H1 (cell line): ENCODE measurements at regions not wholly inside any gene's neighbourhood (a gene's known extent, or its start where the extent isn't known, plus 50 kb on each side); places are given as distances from the start of the nearest gene placed in this dataset.

Experiments
- ASH2L ChIP-seq: fragments of 200-600, 300-600 bp; sonication (generic); IDR thresholded peaks from one replicate; pipeline ENCODE4 v1.7.1; 2017; ENCODE audit warnings: low read length
- CEBPB ChIP-seq: IDR thresholded peaks from 2 replicates; pipeline ENCODE4 v1.6.1; 2012; ENCODE audit warnings: low read depth, low read length
- JUND ChIP-seq: IDR thresholded peaks from 2 replicates; pipeline ENCODE4 v1.6.1; 2011; ENCODE audit warnings: mild to moderate bottlenecking, improper control_type of control experiment, low read length
- KDM5A ChIP-seq: fragments of 200-600 bp; IDR thresholded peaks from 2 replicates; pipeline ENCODE4 v1.7.1; 2012; ENCODE audit warnings: mild to moderate bottlenecking, low read length, inconsistent platforms, mixed read lengths
- RBBP5 ChIP-seq: IDR thresholded peaks from 2 replicates; pipeline ENCODE4 v1.7.1; 2012; ENCODE audit warnings: low read depth, mild to moderate bottlenecking, inconsistent platforms, low read length, moderate library complexity, borderline replicate concordance
- SP2 ChIP-seq: IDR thresholded peaks from 2 replicates; pipeline ENCODE4 v1.6.1; 2012; ENCODE audit warnings: mild to moderate bottlenecking, low read length, inconsistent platforms
- TAF1 ChIP-seq: IDR thresholded peaks from 2 replicates; pipeline ENCODE4 v1.6.1; 2011; ENCODE audit warnings: mild to moderate bottlenecking, low read depth, low read length
- TEAD4 ChIP-seq: IDR thresholded peaks from 2 replicates; pipeline ENCODE4 v1.6.1; 2012; ENCODE audit warnings: low read depth, low read length, inconsistent platforms, mixed read lengths
- TF ChIP-seq, protein P1 (sequence below): fragments of 300-600 bp; sonication (generic); IDR thresholded peaks from 2 replicates; pipeline ENCODE4 v1.7.1; 2012; ENCODE audit warnings: low read length, moderate library complexity, mild to moderate bottlenecking, inconsistent platforms; ENCODE audit not compliant: insufficient replicate concordance
- TF ChIP-seq, protein P2 (sequence below): IDR thresholded peaks from 2 replicates; pipeline ENCODE4 v1.6.1; 2012; ENCODE audit warnings: inconsistent platforms

DNA sequence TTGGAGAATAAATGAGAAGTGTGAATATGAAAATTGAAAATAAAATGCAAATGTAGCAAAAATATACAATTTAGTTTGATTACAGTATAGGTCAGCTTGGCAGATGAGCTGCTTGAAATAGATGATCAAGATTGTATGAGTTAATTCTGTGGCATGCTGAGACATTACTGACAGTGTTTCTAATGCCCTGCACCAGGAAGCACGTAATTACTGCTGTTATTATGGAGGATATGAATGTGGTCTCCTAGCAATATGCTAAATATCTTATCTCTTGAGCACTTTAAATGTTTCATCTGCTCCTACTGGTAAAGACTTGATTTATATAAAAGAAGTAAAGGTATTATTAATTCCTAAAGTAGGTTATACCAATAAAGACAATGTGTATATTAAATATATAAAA lies 1015.5 kb downstream of the PLOD2 start (continued):
- TF ChIP-seq, protein P1, sequence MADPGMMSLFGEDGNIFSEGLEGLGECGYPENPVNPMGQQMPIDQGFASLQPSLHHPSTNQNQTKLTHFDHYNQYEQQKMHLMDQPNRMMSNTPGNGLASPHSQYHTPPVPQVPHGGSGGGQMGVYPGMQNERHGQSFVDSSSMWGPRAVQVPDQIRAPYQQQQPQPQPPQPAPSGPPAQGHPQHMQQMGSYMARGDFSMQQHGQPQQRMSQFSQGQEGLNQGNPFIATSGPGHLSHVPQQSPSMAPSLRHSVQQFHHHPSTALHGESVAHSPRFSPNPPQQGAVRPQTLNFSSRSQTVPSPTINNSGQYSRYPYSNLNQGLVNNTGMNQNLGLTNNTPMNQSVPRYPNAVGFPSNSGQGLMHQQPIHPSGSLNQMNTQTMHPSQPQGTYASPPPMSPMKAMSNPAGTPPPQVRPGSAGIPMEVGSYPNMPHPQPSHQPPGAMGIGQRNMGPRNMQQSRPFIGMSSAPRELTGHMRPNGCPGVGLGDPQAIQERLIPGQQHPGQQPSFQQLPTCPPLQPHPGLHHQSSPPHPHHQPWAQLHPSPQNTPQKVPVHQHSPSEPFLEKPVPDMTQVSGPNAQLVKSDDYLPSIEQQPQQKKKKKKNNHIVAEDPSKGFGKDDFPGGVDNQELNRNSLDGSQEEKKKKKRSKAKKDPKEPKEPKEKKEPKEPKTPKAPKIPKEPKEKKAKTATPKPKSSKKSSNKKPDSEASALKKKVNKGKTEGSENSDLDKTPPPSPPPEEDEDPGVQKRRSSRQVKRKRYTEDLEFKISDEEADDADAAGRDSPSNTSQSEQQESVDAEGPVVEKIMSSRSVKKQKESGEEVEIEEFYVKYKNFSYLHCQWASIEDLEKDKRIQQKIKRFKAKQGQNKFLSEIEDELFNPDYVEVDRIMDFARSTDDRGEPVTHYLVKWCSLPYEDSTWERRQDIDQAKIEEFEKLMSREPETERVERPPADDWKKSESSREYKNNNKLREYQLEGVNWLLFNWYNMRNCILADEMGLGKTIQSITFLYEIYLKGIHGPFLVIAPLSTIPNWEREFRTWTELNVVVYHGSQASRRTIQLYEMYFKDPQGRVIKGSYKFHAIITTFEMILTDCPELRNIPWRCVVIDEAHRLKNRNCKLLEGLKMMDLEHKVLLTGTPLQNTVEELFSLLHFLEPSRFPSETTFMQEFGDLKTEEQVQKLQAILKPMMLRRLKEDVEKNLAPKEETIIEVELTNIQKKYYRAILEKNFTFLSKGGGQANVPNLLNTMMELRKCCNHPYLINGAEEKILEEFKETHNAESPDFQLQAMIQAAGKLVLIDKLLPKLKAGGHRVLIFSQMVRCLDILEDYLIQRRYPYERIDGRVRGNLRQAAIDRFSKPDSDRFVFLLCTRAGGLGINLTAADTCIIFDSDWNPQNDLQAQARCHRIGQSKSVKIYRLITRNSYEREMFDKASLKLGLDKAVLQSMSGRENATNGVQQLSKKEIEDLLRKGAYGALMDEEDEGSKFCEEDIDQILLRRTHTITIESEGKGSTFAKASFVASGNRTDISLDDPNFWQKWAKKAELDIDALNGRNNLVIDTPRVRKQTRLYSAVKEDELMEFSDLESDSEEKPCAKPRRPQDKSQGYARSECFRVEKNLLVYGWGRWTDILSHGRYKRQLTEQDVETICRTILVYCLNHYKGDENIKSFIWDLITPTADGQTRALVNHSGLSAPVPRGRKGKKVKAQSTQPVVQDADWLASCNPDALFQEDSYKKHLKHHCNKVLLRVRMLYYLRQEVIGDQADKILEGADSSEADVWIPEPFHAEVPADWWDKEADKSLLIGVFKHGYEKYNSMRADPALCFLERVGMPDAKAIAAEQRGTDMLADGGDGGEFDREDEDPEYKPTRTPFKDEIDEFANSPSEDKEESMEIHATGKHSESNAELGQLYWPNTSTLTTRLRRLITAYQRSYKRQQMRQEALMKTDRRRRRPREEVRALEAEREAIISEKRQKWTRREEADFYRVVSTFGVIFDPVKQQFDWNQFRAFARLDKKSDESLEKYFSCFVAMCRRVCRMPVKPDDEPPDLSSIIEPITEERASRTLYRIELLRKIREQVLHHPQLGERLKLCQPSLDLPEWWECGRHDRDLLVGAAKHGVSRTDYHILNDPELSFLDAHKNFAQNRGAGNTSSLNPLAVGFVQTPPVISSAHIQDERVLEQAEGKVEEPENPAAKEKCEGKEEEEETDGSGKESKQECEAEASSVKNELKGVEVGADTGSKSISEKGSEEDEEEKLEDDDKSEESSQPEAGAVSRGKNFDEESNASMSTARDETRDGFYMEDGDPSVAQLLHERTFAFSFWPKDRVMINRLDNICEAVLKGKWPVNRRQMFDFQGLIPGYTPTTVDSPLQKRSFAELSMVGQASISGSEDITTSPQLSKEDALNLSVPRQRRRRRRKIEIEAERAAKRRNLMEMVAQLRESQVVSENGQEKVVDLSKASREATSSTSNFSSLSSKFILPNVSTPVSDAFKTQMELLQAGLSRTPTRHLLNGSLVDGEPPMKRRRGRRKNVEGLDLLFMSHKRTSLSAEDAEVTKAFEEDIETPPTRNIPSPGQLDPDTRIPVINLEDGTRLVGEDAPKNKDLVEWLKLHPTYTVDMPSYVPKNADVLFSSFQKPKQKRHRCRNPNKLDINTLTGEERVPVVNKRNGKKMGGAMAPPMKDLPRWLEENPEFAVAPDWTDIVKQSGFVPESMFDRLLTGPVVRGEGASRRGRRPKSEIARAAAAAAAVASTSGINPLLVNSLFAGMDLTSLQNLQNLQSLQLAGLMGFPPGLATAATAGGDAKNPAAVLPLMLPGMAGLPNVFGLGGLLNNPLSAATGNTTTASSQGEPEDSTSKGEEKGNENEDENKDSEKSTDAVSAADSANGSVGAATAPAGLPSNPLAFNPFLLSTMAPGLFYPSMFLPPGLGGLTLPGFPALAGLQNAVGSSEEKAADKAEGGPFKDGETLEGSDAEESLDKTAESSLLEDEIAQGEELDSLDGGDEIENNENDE: no peak
- TF ChIP-seq JUND (no peak), CEBPB (no peak), ASH2L (no peak), SP2 (no peak), RBBP5 (no peak), TAF1 (no peak), KDM5A (no peak), TEAD4 (no peak)
- TF ChIP-seq, protein P2, sequence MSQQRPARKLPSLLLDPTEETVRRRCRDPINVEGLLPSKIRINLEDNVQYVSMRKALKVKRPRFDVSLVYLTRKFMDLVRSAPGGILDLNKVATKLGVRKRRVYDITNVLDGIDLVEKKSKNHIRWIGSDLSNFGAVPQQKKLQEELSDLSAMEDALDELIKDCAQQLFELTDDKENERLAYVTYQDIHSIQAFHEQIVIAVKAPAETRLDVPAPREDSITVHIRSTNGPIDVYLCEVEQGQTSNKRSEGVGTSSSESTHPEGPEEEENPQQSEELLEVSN: no peak
